Right lobe of liver (tissue), 4 donors: ENCODE measurements at regions not wholly inside any gene's neighbourhood (a gene's known extent, or its start where the extent isn't known, plus 50 kb on each side); places are given as distances from the start of the nearest gene placed in this dataset.

Source experiments
- POLR2A ChIP-seq: fragments of 450-650 bp; IDR thresholded peaks from one replicate; pipeline ENCODE4 v1.6.1; 2017; ENCODE audit warnings: antibody characterized with exemption, mild to moderate bottlenecking
- TF ChIP-seq, protein P1 (sequence below), 4 donors: fragments of 200-600 bp in 3 of 4; fragments of 450-650 bp in 1 of 4; IDR thresholded peaks; one replicate each; pipeline versions ENCODE4 v1.5.1 to v1.8.0; 2016 to 2022; ENCODE audit warnings: antibody characterized with exemption in 4 of 4, mild to moderate bottlenecking in 2 of 4
- donor health status: DM: no; HTN: no; CAD: no.
- donor health status: DM: no; HTN: no; CAD: no.
- donor health status: DM: no; HTN: yes; CAD: no.

DNA sequence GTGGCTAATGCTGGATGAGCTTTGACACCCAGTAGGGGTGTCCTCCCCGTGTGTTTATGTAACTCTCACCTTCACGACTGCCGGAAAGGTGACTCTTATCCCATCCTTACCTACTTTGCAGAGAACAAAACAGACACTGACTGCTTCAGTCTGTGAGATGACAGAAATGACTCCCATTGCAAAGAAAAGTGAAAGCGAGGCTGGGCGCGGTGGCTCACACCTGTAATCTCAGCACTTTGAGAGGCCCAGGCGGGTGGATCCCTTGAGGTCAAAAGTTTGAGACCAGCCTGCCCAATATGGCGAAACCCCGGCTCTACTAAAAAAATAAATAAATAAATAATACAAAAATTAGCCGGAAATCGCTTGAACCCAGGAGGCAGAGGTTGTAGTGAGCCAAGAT lies 106.4 kb upstream of the ANO1 start:
- TF ChIP-seq POLR2A, result no peak
- TF ChIP-seq, protein P1, sequence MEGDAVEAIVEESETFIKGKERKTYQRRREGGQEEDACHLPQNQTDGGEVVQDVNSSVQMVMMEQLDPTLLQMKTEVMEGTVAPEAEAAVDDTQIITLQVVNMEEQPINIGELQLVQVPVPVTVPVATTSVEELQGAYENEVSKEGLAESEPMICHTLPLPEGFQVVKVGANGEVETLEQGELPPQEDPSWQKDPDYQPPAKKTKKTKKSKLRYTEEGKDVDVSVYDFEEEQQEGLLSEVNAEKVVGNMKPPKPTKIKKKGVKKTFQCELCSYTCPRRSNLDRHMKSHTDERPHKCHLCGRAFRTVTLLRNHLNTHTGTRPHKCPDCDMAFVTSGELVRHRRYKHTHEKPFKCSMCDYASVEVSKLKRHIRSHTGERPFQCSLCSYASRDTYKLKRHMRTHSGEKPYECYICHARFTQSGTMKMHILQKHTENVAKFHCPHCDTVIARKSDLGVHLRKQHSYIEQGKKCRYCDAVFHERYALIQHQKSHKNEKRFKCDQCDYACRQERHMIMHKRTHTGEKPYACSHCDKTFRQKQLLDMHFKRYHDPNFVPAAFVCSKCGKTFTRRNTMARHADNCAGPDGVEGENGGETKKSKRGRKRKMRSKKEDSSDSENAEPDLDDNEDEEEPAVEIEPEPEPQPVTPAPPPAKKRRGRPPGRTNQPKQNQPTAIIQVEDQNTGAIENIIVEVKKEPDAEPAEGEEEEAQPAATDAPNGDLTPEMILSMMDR (IDR thresholded peaks at IDR 0.05), result no peak
